KMS-11 (cell line): ENCODE measurements at regions not wholly inside any gene's neighbourhood (a gene's known extent, or its start where the extent isn't known, plus 50 kb on each side); places are given as distances from the start of the nearest gene placed in this dataset.

ENCODE experiments used
- H2AFZ ChIP-seq: fragments of 200-600 bp; sonication (generic); 2 replicates; pipeline ENCODE4 v1.6.1; 2016; ENCODE audit warnings: antibody characterized with exemption, mixed run types, low read depth
- H3K27ac ChIP-seq: fragments of 200-600 bp; sonication (generic); 2 replicates; pipeline ENCODE4 v1.6.1; 2016; ENCODE audit warnings: mild to moderate bottlenecking, mixed run types
- H3K27me3 ChIP-seq: fragments of 200-600 bp; sonication (generic); 2 replicates; pipeline ENCODE4 v1.6.1; 2017; ENCODE audit warnings: mild to moderate bottlenecking, low read depth, mixed run types, moderate library complexity; ENCODE audit not compliant: insufficient read depth
- H3K36me3 ChIP-seq: fragments of 200-600 bp; sonication (generic); 2 replicates; pipeline ENCODE4 v1.6.1; 2017; ENCODE audit warnings: mild to moderate bottlenecking, mixed run types; ENCODE audit not compliant: insufficient read depth
- H3K4me1 ChIP-seq: fragments of 200-600 bp; sonication (generic); 2 replicates; pipeline ENCODE4 v1.6.1; 2016; ENCODE audit warnings: mild to moderate bottlenecking, low read depth, mixed run types; ENCODE audit not compliant: poor library complexity, severe bottlenecking
- H3K4me2 ChIP-seq: fragments of 200-600 bp; sonication (generic); 2 replicates; pipeline ENCODE4 v1.7.0; 2016; ENCODE audit warnings: mild to moderate bottlenecking, mixed run types
- H3K4me3 ChIP-seq: fragments of 200-600 bp; sonication (generic); IDR thresholded peaks from 2 replicates; pipeline ENCODE4 v1.6.1; 2017; ENCODE audit warnings: low read depth, low read length, mixed read lengths; ENCODE audit not compliant: insufficient read depth
- H3K79me2 ChIP-seq: fragments of 200-600 bp; sonication (generic); 2 replicates; pipeline ENCODE4 v1.6.1; 2016; ENCODE audit warnings: low read depth, mixed run types; ENCODE audit not compliant: insufficient read depth
- H3K9ac ChIP-seq: fragments of 200-600 bp; sonication (generic); 2 replicates; pipeline ENCODE4 v1.6.1; 2016; ENCODE audit warnings: mild to moderate bottlenecking, mixed run types
- H4K20me1 ChIP-seq: fragments of 200-600 bp; sonication (generic); 2 replicates; pipeline ENCODE4 v1.6.1; 2016; ENCODE audit warnings: mild to moderate bottlenecking, mixed run types; ENCODE audit not compliant: insufficient read depth
- TF ChIP-seq, protein P1 (sequence below): fragments of 200-600 bp; sonication (generic); conservative IDR thresholded peaks from 2 replicates; pipeline ENCODE4 v1.6.1; 2017; ENCODE audit warnings: low read depth, mild to moderate bottlenecking, antibody characterized with exemption, low read length, moderate library complexity, mixed read lengths

DNA sequence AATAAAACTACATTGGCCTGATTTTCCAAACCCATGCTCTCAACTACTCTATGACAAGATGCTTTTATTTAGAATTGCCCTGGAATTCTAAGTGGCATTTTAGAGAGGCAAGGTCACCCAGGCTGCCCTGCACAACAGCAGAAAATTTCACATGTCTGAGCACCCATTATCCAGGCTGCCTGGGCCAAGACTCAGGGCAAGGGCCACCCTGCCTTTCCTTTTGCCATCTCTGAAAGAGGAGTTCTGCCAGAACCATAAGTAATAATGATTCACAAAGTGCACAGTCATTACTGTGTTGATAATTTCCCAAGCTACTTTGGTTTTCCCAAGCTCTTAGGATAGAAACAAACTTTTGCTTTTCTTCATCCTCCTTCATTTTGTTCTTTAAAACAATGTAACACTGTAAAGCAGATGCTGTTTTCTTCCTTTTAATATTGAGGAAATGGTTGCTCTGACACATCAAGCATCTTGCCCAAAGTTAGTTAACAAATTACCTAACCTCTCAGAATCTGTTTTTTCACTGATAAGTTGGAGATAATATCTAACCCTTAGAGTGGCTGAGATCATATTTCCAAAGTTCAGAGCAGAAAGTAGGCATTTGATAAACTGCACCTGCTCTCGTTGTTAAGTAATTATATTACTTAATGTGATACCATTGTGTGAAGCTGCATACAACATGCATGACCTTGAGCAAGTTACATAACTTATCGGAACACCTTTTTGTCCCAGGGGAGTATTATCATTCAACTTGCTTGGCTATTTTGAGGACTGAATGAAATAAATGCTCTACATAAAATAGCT lies 325.6 kb downstream of the PRELID2 start:
- H3K4me1 ChIP-seq = no peaks in the 10 kb centered on the region
- no peaks in the 10 kb centered on the region for H3K79me2 ChIP-seq
- no peaks in the 10 kb centered on the region for H3K27me3 ChIP-seq
- H3K27ac ChIP-seq = no peak overlapping the region
- H3K36me3 ChIP-seq = no peaks in the 10 kb centered on the region
- TF ChIP-seq, protein P1, sequence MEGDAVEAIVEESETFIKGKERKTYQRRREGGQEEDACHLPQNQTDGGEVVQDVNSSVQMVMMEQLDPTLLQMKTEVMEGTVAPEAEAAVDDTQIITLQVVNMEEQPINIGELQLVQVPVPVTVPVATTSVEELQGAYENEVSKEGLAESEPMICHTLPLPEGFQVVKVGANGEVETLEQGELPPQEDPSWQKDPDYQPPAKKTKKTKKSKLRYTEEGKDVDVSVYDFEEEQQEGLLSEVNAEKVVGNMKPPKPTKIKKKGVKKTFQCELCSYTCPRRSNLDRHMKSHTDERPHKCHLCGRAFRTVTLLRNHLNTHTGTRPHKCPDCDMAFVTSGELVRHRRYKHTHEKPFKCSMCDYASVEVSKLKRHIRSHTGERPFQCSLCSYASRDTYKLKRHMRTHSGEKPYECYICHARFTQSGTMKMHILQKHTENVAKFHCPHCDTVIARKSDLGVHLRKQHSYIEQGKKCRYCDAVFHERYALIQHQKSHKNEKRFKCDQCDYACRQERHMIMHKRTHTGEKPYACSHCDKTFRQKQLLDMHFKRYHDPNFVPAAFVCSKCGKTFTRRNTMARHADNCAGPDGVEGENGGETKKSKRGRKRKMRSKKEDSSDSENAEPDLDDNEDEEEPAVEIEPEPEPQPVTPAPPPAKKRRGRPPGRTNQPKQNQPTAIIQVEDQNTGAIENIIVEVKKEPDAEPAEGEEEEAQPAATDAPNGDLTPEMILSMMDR = no peak
- no peak overlapping the region for H2AFZ ChIP-seq
- no peak overlapping the region for H3K9ac ChIP-seq
- H4K20me1 ChIP-seq = no peaks in the 10 kb centered on the region
- no peak overlapping the region for H3K4me2 ChIP-seq
- H3K4me3 ChIP-seq = no peak overlapping the region

- Histone ChIP-seq H3K27me3 (no peaks in the 10 kb centered on the region), H3K4me3 (no peak overlapping the region), H4K20me1 (no peaks in the 10 kb centered on the region), H2AFZ (no peak overlapping the region), H3K4me1 (no peaks in the 10 kb centered on the region), H3K4me2 (no peak overlapping the region), H3K27ac (no peak overlapping the region), H3K9ac (no peak overlapping the region), H3K79me2 (no peaks in the 10 kb centered on the region), H3K36me3 (no peaks in the 10 kb centered on the region)
- TF ChIP-seq, protein P1 = no peak
Observed at GRCh38 chr5:145506185-145506850, 328.8 kb downstream of the PRELID2 start.

DNA sequence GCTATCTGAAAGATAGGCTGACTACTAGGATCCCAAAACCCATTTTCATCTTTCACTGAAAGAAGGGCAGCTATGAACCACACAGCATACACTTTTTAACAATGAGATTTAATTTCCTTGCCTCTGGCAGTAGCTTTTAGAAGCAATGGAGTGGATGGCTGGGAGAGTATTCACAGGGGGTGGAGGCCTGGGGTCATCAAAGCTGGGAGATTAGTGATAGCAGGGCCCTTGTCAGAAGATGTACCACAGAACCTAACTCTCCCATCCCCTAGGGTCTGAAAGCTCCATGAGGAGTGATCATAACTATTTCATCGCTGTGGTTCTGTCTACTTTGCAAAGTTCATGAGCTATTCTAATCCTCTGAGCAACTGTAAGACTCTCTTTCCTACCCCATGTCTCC lies 332.2 kb downstream of the PRELID2 start:
- no peak overlapping the region for H3K9ac ChIP-seq
- TF ChIP-seq, protein P1 = no peak
- H4K20me1 ChIP-seq = no peaks in the 10 kb centered on the region
- H2AFZ ChIP-seq = no peak overlapping the region
- H3K4me1 ChIP-seq = no peaks in the 10 kb centered on the region
- H3K36me3 ChIP-seq = no peaks in the 10 kb centered on the region
- H3K27me3 ChIP-seq = no peaks in the 10 kb centered on the region
- no peak overlapping the region for H3K4me3 ChIP-seq
- no peak overlapping the region for H3K4me2 ChIP-seq
- H3K79me2 ChIP-seq = no peaks in the 10 kb centered on the region
- H3K27ac ChIP-seq = no peak overlapping the region

- no peak overlapping the region for H2AFZ ChIP-seq
- H3K27me3 ChIP-seq = no peaks in the 10 kb centered on the region
- H3K27ac ChIP-seq = no peak overlapping the region
- H3K4me1 ChIP-seq = no peaks in the 10 kb centered on the region
- H4K20me1 ChIP-seq = no peaks in the 10 kb centered on the region
- no peak overlapping the region for H3K4me2 ChIP-seq
- no peak overlapping the region for H3K9ac ChIP-seq
- no peaks in the 10 kb centered on the region for H3K36me3 ChIP-seq
- TF ChIP-seq, protein P1 = no peak
- no peaks in the 10 kb centered on the region for H3K79me2 ChIP-seq
- no peak overlapping the region for H3K4me3 ChIP-seq
Observed at GRCh38 chr5:145500710-145501109, 334.4 kb downstream of the PRELID2 start.
